AG04450 (cell line): ENCODE measurements at regions not wholly inside any gene's neighbourhood (a gene's known extent, or its start where the extent isn't known, plus 50 kb on each side); places are given as distances from the start of the nearest gene placed in this dataset.

Experiments
- CTCF ChIA-PET: fragments of 300-600, 350-600 bp; formaldehyde crosslinking; extraction: SDS; loops from one replicate; lab custom pipeline; 2022; ENCODE audit warnings: antibody characterized with exemption, inconsistent platforms; lab: Charles Lee
- POLR2A ChIA-PET: fragments of 350-600 bp; formaldehyde crosslinking; extraction: SDS; loops from one replicate; lab custom pipeline; 2021; ENCODE audit warnings: antibody characterized with exemption, inconsistent platforms; lab: Yijun Ruan, JAX
- DNase-seq: peaks from one replicate; pipeline ENCODE4 v3.0.0-alpha.2; 2011; ENCODE audit warnings: low read depth, low spot score
- H3K27ac ChIP-seq: one replicate; pipeline ENCODE4 v1.5.1; 2012; ENCODE audit warnings: low read depth, low read length, control low read depth
- H3K27me3 ChIP-seq: one replicate; pipeline ENCODE4 v1.6.0; 2012; ENCODE audit warnings: low read length; ENCODE audit not compliant: control insufficient read depth, insufficient read depth
- H3K4me3 ChIP-seq: 2 replicates; pipeline ENCODE4 v1.5.1; 2011; ENCODE audit warnings: mild to moderate bottlenecking, low read depth, low read length, control low read depth
- H3K9me3 ChIP-seq: 2 replicates; pipeline ENCODE4 v1.5.1; 2012; ENCODE audit warnings: low read length; ENCODE audit not compliant: control insufficient read depth, insufficient read depth
- TF ChIP-seq, protein P1 (sequence below): IDR thresholded peaks from 2 replicates; pipeline ENCODE4 v1.5.1; 2011; ENCODE audit warnings: low read depth, low read length, control low read depth, inconsistent platforms

DNA sequence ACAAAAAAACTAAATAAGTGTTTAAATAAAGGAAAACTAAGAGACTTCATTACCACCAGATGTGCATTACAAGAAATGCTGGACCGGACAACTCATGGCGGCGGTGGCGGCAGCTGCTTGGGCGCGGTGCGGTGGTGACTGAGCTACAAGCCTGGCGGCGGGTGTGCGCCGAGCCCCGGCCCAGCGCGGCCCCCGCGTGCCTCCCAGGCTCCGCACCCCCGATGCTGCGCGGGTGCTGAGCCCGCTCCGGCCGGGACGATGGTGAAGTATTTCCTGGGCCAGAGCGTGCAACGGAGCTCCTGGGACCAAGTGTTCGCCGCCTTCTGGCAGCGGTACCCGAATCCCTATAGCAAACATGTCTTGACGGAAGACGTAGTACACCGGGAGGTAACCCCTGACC lies 52.2 kb upstream of the RCOR3 start:
- ChIA-PET POLR2A (interaction anchor here (0.6 kb wide), 1 partner anchor 182 kb away, joined by 4 read pairs; no protein-coding TSS in a partner anchor), CTCF (no interaction called here)
- DNase-seq = no peak
- no peak overlapping the region for H3K27ac ChIP-seq
- no peaks in the 10 kb centered on the region for H3K27me3 ChIP-seq
- TF ChIP-seq, protein P1, sequence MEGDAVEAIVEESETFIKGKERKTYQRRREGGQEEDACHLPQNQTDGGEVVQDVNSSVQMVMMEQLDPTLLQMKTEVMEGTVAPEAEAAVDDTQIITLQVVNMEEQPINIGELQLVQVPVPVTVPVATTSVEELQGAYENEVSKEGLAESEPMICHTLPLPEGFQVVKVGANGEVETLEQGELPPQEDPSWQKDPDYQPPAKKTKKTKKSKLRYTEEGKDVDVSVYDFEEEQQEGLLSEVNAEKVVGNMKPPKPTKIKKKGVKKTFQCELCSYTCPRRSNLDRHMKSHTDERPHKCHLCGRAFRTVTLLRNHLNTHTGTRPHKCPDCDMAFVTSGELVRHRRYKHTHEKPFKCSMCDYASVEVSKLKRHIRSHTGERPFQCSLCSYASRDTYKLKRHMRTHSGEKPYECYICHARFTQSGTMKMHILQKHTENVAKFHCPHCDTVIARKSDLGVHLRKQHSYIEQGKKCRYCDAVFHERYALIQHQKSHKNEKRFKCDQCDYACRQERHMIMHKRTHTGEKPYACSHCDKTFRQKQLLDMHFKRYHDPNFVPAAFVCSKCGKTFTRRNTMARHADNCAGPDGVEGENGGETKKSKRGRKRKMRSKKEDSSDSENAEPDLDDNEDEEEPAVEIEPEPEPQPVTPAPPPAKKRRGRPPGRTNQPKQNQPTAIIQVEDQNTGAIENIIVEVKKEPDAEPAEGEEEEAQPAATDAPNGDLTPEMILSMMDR = no peak
- peaks cover 5% of the 10 kb centered on the region; the same call in 1 of the 2 replicates for H3K9me3 ChIP-seq
- H3K4me3 ChIP-seq = no peak overlapping the region

DNA sequence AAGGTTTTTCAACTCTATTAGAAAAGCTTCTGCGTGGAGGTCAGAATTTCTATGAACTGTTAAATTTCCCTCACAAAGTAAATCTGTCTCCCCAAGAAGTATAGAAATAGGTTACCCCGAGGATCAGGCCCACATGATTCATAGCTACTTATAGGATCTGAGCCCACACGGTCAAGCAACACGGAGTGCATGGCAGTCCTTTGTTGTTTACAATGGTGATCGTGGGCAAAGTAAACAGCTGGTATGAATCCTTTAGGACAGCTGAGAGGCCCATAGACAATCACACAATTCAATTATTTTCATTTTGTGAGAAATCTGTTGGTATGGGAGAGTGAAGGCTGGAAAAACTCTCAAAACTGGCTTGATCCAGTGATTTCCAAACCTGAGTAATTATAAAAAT lies 58.9 kb upstream of the RCOR3 start:
- POLR2A ChIA-PET = no interaction called here
- CTCF ChIA-PET = no interaction called here
- no peaks in the 10 kb centered on the region for H3K9me3 ChIP-seq
- no peak for DNase-seq
- no peak overlapping the region for H3K4me3 ChIP-seq
- TF ChIP-seq, protein P1 = no peak
- no peak overlapping the region for H3K27ac ChIP-seq
- H3K27me3 ChIP-seq = no peaks in the 10 kb centered on the region

DNA sequence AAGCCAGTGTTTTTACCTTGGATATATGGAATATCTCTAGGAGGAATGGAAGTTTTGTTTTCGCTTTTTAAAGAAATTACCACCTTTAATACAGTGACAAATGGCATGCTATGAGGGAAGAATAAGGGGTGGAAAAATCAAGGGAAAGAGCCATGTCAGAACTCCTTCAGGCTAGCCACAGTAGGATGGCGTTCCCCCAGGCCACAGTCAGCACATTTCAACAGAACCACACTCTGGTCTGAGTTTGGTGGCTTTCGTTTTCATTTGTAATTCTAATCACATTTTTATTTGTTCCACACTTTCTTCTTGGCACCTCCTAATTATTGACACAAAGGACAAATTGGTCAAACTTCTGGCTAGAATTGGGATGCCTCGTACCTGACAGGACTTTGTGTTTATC lies 60.3 kb upstream of the RCOR3 start:
- TF ChIP-seq, protein P1 = no peak
- ChIA-PET POLR2A (no interaction called here), CTCF (no interaction called here)
- DNase-seq = no peak
- no peak overlapping the region for H3K4me3 ChIP-seq
- H3K9me3 ChIP-seq = no peaks in the 10 kb centered on the region
- H3K27me3 ChIP-seq = no peaks in the 10 kb centered on the region
- H3K27ac ChIP-seq = no peak overlapping the region

DNA sequence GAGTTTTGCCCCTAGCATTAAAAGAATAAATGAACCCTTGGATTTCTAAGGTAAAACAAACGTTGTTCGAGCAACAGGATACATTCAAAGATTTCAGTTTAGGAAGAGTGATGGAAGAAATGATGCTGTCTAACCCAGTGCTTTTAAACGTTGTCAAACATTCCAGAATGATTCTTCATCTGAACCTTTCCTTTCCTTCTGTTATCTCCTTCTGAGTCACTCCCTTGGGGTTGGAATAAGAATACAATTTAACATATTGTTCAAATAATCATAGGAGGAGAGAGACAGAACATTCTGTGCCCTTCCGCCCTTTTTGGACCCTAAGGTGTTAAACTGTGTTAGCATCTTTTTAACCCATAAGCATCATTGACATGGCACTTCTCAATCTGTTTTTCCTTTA lies 61.1 kb upstream of the RCOR3 start:
- no peaks in the 10 kb centered on the region for H3K9me3 ChIP-seq
- DNase-seq = no peak
- CTCF ChIA-PET = no interaction called here
- H3K27me3 ChIP-seq = no peaks in the 10 kb centered on the region
- TF ChIP-seq, protein P1 = no peak
- no peak overlapping the region for H3K27ac ChIP-seq
- H3K4me3 ChIP-seq = no peak overlapping the region
- POLR2A ChIA-PET = no interaction called here

DNA sequence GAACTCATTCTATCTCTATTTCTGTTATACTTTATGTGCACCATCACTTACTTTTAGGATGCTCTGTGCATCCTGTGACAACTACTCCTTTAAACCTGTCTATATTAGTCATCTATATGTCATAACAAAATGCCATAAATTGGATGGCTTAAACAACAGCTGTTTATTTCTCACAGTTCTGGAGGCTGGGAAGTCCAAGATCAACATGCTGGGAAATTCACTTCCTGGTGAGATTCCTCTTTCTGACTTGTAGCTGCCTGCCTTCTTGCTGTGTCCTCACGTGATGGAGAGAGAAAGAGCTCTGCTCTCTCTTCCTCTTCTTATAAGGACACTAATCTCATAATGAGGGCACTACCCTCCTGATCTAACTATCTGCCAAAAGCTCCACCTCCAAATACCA lies 62.3 kb upstream of the RCOR3 start:
- no peak for DNase-seq
- Histone ChIP-seq H3K9me3 (no peaks in the 10 kb centered on the region), H3K4me3 (no peak overlapping the region), H3K27me3 (no peaks in the 10 kb centered on the region), H3K27ac (no peak overlapping the region)
- CTCF ChIA-PET = no interaction called here
- TF ChIP-seq, protein P1 = no peak
- POLR2A ChIA-PET = interaction anchor here (0.7 kb wide), 1 partner anchor 185 kb away, joined by 4 read pairs; no protein-coding TSS in a partner anchor
